Cardiac fibroblast (primary cell): ENCODE measurements at regions not wholly inside any gene's neighbourhood (a gene's known extent, or its start where the extent isn't known, plus 50 kb on each side); places are given as distances from the start of the nearest gene placed in this dataset.

Source experiments
- DNase-seq, 2 donors: peaks; one replicate each; pipeline versions ENCODE4 v3.0.0 to v3.0.0-alpha.2; 2010; ENCODE audit warnings: low read depth in 2 of 2
- H3K4me3 ChIP-seq, 2 donors: replicated peaks in 1 of 2; 1 replicate in 1 of 2; 2 replicates in 1 of 2; pipeline ENCODE4 v1.5.1; 2011; ENCODE audit warnings: low read depth in 2 of 2, low read length in 2 of 2, mild to moderate bottlenecking in 2 of 2, moderate library complexity in 1 of 2
- CTCF ChIP-seq: IDR thresholded peaks from one replicate; pipeline ENCODE4 v1.5.1; 2011; ENCODE audit warnings: low read depth, mild to moderate bottlenecking, low read length, inconsistent platforms

GRCh38 chr22:47573141-47573540, 810.7 kb downstream of the TBC1D22A start:
- H3K4me3 ChIP-seq = no peak overlapping the region

GRCh38 chr22:47572443-47572842, 810.0 kb downstream of the TBC1D22A start:
- no peak for DNase-seq
- H3K4me3 ChIP-seq = no peak overlapping the region
- TF ChIP-seq CTCF = no peak

More at GRCh38 chr22:47573141-47573540, 810.7 kb downstream of the TBC1D22A start:
- TF ChIP-seq CTCF = no peak
- no peak for DNase-seq

DNA sequence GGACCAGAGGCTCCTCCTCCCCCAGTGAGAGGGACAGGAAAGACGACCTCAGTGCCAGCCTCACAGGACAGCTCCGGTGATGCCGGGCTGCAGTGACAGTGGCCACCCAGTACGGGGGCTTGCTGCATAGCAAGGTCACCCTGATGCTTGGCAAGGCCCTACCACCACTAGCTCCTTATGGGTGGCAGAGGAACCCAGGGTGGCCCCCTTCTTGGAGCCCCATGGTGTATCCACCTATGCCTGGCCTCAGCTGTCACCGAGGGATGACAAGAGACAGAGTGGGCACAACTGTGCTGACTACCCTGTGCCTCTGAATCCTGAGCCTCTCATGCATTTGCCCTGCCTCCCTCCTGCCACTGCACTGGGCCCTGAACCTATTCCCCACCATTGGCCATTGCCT, 809.2 kb downstream of the TBC1D22A start:
- DNase-seq = no peak
- H3K4me3 ChIP-seq = no peak overlapping the region
- no peak for TF ChIP-seq CTCF

DNA sequence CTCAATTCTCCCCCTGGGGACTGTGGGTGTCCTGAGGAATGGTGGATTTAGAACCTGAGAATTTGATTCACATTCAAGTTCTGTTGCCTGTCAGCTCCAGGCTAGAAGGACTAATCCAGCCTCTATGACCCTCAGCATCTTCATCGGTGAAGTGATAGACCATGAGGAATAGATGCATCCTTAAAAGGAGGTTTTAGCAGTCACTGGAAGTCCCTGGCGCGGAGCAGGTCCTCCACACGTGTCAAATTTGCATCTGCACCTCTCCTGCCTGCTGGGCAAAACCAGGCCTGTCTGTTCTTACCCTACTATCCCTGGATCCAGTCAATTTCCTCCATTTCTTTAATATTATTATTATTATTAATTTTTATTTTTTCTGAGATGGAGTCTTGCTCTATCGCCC, 808.4 kb downstream of the TBC1D22A start:
- no peak for TF ChIP-seq CTCF
- DNase-seq = no peak
- no peak overlapping the region for H3K4me3 ChIP-seq

DNA sequence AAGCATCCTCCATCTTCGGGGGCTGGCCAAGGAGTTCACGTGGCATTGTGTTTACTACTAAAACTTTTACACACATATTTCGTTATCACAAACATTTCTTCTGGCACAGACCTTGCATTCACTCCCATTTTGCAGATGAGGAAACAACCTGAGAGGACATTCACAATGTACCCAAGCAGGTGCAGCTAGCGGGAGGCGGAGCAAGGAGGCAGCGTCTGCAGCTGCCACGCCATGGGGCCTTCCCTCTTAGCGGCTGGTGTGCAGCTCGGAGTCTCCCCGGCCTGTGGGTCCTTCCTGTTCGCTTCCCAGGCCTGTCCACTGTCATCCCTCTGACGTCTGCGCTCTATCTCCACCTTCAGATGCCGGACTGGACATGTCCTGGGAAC, 807.8 kb downstream of the TBC1D22A start:
- H3K4me3 ChIP-seq = no peak overlapping the region
- no peak for TF ChIP-seq CTCF
- no peak for DNase-seq

DNA sequence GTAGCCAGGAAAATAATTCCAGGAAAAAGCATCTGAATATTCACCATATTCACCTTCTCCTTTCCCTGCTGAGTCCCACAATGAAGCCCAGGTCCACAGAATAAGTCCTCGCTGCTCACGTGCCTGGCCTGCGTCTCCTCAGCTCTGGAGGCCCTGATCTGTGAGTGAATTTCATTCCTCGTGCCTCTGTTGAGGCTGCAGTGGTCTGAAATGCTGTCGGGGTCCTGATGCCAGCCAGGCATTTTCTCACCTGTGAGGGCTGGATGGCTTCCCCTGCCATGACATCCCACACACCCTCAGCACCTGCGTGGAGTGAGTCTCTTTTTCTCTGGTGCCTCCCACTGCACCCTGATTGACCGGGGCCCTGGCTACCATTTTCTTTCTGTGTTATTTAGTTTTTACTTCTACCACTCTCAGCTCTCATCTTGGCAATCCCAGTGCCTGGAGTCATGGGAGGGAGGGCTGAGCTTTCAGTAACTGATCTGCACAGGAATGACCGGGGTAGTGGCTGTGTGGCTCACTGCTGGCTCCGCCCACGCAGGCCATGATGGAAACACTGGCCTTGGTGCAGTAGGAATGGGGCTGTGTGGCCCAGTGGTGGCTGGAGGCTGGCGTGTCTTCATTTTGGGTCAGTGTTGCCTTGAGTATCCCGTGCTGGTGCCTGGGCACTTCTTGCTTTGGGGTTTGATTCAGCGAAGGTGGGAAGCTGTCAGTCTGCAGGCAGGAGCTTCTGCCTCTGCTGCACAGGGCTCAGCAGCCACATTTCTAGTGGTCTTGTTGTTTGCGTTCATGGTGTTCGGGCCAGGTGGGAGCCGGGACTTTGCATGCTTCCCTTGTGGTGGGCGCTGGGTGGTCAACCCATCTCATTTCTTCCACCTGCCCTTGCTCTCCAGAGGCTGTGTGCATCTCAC, 807.2 kb downstream of the TBC1D22A start:
- DNase-seq = no peak
- no peak for TF ChIP-seq CTCF
- no peak overlapping the region for H3K4me3 ChIP-seq
